ENCODE measurements at regions not wholly inside any gene's neighbourhood (a gene's known extent, or its start where the extent isn't known, plus 50 kb on each side); places are given as distances from the start of the nearest gene placed in this dataset.

- TF ChIP-seq EZH2 (IDR thresholded peaks at IDR 0.05; ENCODE audit: borderline replicate concordance, insufficient read depth, low read length, poor library complexity, severe bottlenecking) (no peak), CTCF (IDR thresholded peaks at IDR 0.05; ENCODE audit: poor library complexity, severe bottlenecking) (no peak), POLR2AphosphoS5 (IDR thresholded peaks at IDR 0.05) (no peak), TAF1 (IDR thresholded peaks at IDR 0.05; ENCODE audit: low read depth) (no peak), EP300 (conservative IDR thresholded peaks at IDR 0.05; ENCODE audit: poor library complexity, severe bottlenecking) (no peak)
These were observed 174.8 kb upstream of the SYT6 start for GRCh38 chr1:114328361-114328904.
